ENCODE measurements at regions not wholly inside any gene's neighbourhood (a gene's known extent, or its start where the extent isn't known, plus 50 kb on each side); places are given as distances from the start of the nearest gene placed in this dataset.

DNA sequence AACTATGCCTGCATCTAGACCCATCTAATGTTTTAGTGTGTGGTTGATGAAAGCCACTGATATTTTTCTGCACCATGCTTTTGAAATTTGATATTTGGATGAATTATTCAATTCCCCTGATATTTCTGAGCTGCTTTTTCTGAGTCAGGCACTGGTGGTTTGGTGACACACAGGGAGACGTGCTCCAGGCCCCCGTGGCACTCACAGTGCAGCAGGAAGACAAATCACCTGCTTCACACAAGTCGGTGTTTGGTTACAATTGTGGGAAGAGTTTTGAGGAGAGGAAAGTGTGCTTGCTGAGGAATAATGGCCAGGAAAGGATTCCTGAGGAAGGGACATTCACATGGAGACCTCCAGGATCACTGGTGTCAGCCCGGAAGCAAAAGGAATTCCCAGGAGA is 179.7 kb downstream of the ACKR3 start (continued):
- TF ChIP-seq, protein P1, sequence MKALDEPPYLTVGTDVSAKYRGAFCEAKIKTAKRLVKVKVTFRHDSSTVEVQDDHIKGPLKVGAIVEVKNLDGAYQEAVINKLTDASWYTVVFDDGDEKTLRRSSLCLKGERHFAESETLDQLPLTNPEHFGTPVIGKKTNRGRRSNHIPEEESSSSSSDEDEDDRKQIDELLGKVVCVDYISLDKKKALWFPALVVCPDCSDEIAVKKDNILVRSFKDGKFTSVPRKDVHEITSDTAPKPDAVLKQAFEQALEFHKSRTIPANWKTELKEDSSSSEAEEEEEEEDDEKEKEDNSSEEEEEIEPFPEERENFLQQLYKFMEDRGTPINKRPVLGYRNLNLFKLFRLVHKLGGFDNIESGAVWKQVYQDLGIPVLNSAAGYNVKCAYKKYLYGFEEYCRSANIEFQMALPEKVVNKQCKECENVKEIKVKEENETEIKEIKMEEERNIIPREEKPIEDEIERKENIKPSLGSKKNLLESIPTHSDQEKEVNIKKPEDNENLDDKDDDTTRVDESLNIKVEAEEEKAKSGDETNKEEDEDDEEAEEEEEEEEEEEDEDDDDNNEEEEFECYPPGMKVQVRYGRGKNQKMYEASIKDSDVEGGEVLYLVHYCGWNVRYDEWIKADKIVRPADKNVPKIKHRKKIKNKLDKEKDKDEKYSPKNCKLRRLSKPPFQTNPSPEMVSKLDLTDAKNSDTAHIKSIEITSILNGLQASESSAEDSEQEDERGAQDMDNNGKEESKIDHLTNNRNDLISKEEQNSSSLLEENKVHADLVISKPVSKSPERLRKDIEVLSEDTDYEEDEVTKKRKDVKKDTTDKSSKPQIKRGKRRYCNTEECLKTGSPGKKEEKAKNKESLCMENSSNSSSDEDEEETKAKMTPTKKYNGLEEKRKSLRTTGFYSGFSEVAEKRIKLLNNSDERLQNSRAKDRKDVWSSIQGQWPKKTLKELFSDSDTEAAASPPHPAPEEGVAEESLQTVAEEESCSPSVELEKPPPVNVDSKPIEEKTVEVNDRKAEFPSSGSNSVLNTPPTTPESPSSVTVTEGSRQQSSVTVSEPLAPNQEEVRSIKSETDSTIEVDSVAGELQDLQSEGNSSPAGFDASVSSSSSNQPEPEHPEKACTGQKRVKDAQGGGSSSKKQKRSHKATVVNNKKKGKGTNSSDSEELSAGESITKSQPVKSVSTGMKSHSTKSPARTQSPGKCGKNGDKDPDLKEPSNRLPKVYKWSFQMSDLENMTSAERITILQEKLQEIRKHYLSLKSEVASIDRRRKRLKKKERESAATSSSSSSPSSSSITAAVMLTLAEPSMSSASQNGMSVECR (CRISPR knock-in tag; IDR thresholded peaks at IDR 0.05): no peak
- TF ChIP-seq SNRNP70 (optimal IDR thresholded peaks at IDR 0.05; ENCODE audit: low read depth, low read length): no peak
- no peak for TF ChIP-seq MAZ (CRISPR knock-in tag; conservative IDR thresholded peaks at IDR 0.05 in 1 of 2, IDR thresholded peaks at IDR 0.05 in 1 of 2)
- TF ChIP-seq, protein P2, sequence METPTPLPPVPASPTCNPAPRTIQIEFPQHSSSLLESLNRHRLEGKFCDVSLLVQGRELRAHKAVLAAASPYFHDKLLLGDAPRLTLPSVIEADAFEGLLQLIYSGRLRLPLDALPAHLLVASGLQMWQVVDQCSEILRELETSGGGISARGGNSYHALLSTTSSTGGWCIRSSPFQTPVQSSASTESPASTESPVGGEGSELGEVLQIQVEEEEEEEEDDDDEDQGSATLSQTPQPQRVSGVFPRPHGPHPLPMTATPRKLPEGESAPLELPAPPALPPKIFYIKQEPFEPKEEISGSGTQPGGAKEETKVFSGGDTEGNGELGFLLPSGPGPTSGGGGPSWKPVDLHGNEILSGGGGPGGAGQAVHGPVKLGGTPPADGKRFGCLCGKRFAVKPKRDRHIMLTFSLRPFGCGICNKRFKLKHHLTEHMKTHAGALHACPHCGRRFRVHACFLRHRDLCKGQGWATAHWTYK (CRISPR knock-in tag; IDR thresholded peaks at IDR 0.05): no peak
- no peak for TF ChIP-seq MAFF (IDR thresholded peaks at IDR 0.05; ENCODE audit: low read length)
- TF ChIP-seq, protein P3, sequence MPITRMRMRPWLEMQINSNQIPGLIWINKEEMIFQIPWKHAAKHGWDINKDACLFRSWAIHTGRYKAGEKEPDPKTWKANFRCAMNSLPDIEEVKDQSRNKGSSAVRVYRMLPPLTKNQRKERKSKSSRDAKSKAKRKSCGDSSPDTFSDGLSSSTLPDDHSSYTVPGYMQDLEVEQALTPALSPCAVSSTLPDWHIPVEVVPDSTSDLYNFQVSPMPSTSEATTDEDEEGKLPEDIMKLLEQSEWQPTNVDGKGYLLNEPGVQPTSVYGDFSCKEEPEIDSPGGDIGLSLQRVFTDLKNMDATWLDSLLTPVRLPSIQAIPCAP (CRISPR knock-in tag; IDR thresholded peaks at IDR 0.05; ENCODE audit: borderline replicate concordance): no peak
- no peak for TF ChIP-seq MIER1 (IDR thresholded peaks at IDR 0.05; ENCODE audit: low read depth)
- no peak for TF ChIP-seq ZNF444 (CRISPR knock-in tag; IDR thresholded peaks at IDR 0.05)
- no peak for TF ChIP-seq MBD2 (IDR thresholded peaks at IDR 0.05; ENCODE audit: borderline replicate concordance, low read depth)
- TF ChIP-seq FOXJ2 (tag; IDR thresholded peaks at IDR 0.05): no peak

All from K562 (cell line).